HepG2 (cell line): ENCODE measurements at regions not wholly inside any gene's neighbourhood (a gene's known extent, or its start where the extent isn't known, plus 50 kb on each side); places are given as distances from the start of the nearest gene placed in this dataset.

Experiments
- NFE2L2 ChIP-seq: fragments of 150-350 bp; IDR thresholded peaks from 2 replicates; pipeline ENCODE4 v1.6.1; 2014; ENCODE audit warnings: low read length
- ZNF382 ChIP-seq: sonication (generic); formaldehyde crosslinking; IDR thresholded peaks from 2 replicates; pipeline ENCODE4 v1.5.0; 2020; ENCODE audit warnings: missing genetic modification reagents, mild to moderate bottlenecking, borderline replicate concordance
- TF ChIP-seq, protein P1 (sequence below): sonication (generic); formaldehyde crosslinking; IDR thresholded peaks from 2 replicates; pipeline ENCODE4 v1.5.0; 2020; ENCODE audit warnings: mild to moderate bottlenecking, missing genetic modification reagents, moderate library complexity
- TF ChIP-seq, protein P2 (sequence below): sonication (generic); formaldehyde crosslinking; IDR thresholded peaks from 2 replicates; pipeline ENCODE4 v1.8.1; 2022; ENCODE audit warnings: low read depth, mild to moderate bottlenecking, missing genetic modification reagents

DNA sequence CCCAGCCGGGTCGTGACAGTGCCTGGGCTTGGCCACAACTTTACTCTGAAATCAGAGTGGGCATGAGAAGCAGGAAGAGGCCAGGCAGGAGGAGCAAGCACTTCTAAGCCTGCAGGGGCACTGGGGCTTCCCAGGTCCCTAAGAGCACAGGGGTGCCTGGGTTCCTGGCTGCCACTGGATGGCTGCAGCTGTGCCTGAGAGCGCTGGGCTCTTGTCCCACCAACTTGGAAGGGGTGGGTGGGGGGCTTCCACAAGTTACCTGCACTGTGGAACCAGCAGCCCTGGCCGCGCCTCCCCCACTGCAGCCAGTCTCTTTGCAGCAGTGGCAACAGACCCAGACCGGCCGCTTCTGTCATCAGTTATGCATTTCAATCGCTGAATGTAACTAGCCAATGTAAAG lies 434.7 kb upstream of the GRM3 start:
- TF ChIP-seq, protein P1, sequence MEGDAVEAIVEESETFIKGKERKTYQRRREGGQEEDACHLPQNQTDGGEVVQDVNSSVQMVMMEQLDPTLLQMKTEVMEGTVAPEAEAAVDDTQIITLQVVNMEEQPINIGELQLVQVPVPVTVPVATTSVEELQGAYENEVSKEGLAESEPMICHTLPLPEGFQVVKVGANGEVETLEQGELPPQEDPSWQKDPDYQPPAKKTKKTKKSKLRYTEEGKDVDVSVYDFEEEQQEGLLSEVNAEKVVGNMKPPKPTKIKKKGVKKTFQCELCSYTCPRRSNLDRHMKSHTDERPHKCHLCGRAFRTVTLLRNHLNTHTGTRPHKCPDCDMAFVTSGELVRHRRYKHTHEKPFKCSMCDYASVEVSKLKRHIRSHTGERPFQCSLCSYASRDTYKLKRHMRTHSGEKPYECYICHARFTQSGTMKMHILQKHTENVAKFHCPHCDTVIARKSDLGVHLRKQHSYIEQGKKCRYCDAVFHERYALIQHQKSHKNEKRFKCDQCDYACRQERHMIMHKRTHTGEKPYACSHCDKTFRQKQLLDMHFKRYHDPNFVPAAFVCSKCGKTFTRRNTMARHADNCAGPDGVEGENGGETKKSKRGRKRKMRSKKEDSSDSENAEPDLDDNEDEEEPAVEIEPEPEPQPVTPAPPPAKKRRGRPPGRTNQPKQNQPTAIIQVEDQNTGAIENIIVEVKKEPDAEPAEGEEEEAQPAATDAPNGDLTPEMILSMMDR (CRISPR knock-in tag): no peak
- TF ChIP-seq, protein P2, sequence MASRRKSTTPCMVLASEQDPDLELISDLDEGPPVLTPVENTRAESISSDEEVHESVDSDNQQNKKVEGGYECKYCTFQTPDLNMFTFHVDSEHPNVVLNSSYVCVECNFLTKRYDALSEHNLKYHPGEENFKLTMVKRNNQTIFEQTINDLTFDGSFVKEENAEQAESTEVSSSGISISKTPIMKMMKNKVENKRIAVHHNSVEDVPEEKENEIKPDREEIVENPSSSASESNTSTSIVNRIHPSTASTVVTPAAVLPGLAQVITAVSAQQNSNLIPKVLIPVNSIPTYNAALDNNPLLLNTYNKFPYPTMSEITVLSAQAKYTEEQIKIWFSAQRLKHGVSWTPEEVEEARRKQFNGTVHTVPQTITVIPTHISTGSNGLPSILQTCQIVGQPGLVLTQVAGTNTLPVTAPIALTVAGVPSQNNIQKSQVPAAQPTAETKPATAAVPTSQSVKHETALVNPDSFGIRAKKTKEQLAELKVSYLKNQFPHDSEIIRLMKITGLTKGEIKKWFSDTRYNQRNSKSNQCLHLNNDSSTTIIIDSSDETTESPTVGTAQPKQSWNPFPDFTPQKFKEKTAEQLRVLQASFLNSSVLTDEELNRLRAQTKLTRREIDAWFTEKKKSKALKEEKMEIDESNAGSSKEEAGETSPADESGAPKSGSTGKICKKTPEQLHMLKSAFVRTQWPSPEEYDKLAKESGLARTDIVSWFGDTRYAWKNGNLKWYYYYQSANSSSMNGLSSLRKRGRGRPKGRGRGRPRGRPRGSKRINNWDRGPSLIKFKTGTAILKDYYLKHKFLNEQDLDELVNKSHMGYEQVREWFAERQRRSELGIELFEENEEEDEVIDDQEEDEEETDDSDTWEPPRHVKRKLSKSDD (CRISPR knock-in tag): no peak
- no peak for TF ChIP-seq NFE2L2
- no peak for TF ChIP-seq ZNF382 (CRISPR knock-in tag)
